ENCODE measurements at regions not wholly inside any gene's neighbourhood (a gene's known extent, or its start where the extent isn't known, plus 50 kb on each side); places are given as distances from the start of the nearest gene placed in this dataset.
"Not testable (repeated sequence)": the region's sequence is repeated elsewhere in the genome, so short reads cannot be mapped to it uniquely, and the experiment has no call there.

- no peak for FAIRE-seq
These were observed 71.0 kb upstream of the SRD5A2 start for GRCh38 chr2:31651736-31652135.

GRCh38 chr2:31651267-31651666, 70.5 kb upstream of the SRD5A2 start:
- FAIRE-seq = no peak

GRCh38 chr2:31644551-31644950, 63.8 kb upstream of the SRD5A2 start:
- FAIRE-seq = no peak

GRCh38 chr2:31642707-31643106, 62.0 kb upstream of the SRD5A2 start:
- FAIRE-seq = no peak

GRCh38 chr2:31632201-31632600, 51.5 kb upstream of the SRD5A2 start:
- FAIRE-seq = not testable (repeated sequence)
